ENCODE measurements at regions not wholly inside any gene's neighbourhood (a gene's known extent, or its start where the extent isn't known, plus 50 kb on each side); places are given as distances from the start of the nearest gene placed in this dataset.

DNA sequence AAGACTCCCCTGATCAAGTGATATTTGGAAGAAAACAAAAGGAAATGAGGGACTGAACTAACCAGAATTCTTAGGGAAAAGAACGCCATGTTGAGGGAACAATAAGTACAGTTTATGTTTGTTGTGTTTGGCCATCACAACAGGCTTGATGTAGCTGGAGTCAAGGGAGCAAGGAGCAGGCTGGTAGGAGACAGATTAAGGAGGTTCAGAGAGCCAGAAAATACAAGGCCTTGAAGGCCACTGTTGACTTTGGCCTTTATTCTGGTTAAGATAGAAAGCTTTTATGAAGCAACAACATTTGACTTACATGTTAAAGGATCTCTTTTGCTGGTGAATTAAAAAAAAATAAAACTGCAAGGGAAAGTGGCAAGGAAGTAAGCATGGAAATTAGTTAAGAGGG lies 754.1 kb upstream of the SLC8A1 start:
- TF ChIP-seq, protein P1, sequence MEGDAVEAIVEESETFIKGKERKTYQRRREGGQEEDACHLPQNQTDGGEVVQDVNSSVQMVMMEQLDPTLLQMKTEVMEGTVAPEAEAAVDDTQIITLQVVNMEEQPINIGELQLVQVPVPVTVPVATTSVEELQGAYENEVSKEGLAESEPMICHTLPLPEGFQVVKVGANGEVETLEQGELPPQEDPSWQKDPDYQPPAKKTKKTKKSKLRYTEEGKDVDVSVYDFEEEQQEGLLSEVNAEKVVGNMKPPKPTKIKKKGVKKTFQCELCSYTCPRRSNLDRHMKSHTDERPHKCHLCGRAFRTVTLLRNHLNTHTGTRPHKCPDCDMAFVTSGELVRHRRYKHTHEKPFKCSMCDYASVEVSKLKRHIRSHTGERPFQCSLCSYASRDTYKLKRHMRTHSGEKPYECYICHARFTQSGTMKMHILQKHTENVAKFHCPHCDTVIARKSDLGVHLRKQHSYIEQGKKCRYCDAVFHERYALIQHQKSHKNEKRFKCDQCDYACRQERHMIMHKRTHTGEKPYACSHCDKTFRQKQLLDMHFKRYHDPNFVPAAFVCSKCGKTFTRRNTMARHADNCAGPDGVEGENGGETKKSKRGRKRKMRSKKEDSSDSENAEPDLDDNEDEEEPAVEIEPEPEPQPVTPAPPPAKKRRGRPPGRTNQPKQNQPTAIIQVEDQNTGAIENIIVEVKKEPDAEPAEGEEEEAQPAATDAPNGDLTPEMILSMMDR (conservative IDR thresholded peaks at IDR 0.05), result no peak
- no peak for TF ChIP-seq EZH2 (IDR thresholded peaks at IDR 0.05; ENCODE audit: low read depth)

Data from PC-9 (cell line).